ENCODE measurements at regions not wholly inside any gene's neighbourhood (a gene's known extent, or its start where the extent isn't known, plus 50 kb on each side); places are given as distances from the start of the nearest gene placed in this dataset.

GRCh38 chr6:117206522-117206921 lies 58.8 kb upstream of the VGLL2 start:
- ChIA-PET CTCF (no interaction called here), POLR2A (no interaction called here)
- no peak for DNase-seq (ENCODE audit: extremely low spot score)
- TF ChIP-seq CTCF (IDR thresholded peaks at IDR 0.05; ENCODE audit: control extremely low read depth, extremely low read depth, low read depth, missing control alignments), result no peak

GRCh38 chr6:117206944-117207687 lies 58.2 kb upstream of the VGLL2 start:
- ChIA-PET CTCF (no interaction called here), POLR2A (no interaction called here)
- DNase-seq (ENCODE audit: extremely low spot score), result no peak
- TF ChIP-seq CTCF (IDR thresholded peaks at IDR 0.05; ENCODE audit: control extremely low read depth, extremely low read depth, low read depth, missing control alignments), result no peak

- POLR2A ChIA-PET, result no interaction called here
- TF ChIP-seq CTCF (IDR thresholded peaks at IDR 0.05; ENCODE audit: control extremely low read depth, extremely low read depth, low read depth, missing control alignments), result no peak
- CTCF ChIA-PET, result no interaction called here
- DNase-seq (ENCODE audit: extremely low spot score), result no peak
Observed at GRCh38 chr6:117210279-117210678, 55.1 kb upstream of the VGLL2 start.

GRCh38 chr6:117215353-117216090 lies 49.8 kb upstream of the VGLL2 start:
- TF ChIP-seq CTCF (IDR thresholded peaks at IDR 0.05; ENCODE audit: control extremely low read depth, extremely low read depth, low read depth, missing control alignments), result no peak
- ChIA-PET POLR2A (no interaction called here), CTCF (interaction anchor here (0.8 to 2.2 kb wide), 3 partner anchors 10 to 246 kb away, joined by 3 to 7 read pairs (median 3); no protein-coding TSS in a partner anchor)
- no peak for DNase-seq (ENCODE audit: extremely low spot score)

Measured in GM10248 (cell line).